ENCODE measurements at regions not wholly inside any gene's neighbourhood (a gene's known extent, or its start where the extent isn't known, plus 50 kb on each side); places are given as distances from the start of the nearest gene placed in this dataset.

- TF ChIP-seq TAF1 (conservative IDR thresholded peaks at IDR 0.05) (no peak), CTCF (IDR thresholded peaks at IDR 0.05; ENCODE audit: low read depth, low read length, missing input control) (no peak), RAD21 (IDR thresholded peaks at IDR 0.05) (no peak), GABPA (IDR thresholded peaks at IDR 0.05 in 1 of 2, conservative IDR thresholded peaks at IDR 0.05 in 1 of 2) (no peak), REST (IDR thresholded peaks at IDR 0.05) (no peak), YY1 (IDR thresholded peaks at IDR 0.05) (no peak), FOXA1 (IDR thresholded peaks at IDR 0.05) (no peak)
Measured at GRCh38 chr14:87579036-87579435, 413.9 kb downstream of the GALC start.
